ENCODE measurements at regions not wholly inside any gene's neighbourhood (a gene's known extent, or its start where the extent isn't known, plus 50 kb on each side); places are given as distances from the start of the nearest gene placed in this dataset.

DNA sequence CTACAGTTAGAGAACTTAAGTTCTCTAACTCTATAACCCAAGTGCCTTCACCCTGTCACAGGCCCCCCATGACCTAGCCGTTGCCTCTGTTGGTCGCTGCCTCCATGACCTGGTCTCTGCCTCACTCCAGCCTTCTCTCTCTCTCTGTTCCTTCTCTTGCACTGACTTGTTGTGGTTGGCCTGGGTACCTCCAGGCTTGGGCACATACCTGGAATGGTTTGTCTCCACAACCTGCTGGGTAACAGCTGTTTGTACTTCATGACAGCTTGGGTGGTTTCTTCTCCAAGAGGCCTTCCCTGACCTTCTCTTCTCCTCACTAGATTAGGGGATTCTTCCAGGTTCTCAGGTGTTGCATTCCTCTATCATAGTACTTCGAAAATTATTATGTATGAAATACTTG lies 371.6 kb upstream of the USP24 start:
- DNase-seq: no peak

DNA sequence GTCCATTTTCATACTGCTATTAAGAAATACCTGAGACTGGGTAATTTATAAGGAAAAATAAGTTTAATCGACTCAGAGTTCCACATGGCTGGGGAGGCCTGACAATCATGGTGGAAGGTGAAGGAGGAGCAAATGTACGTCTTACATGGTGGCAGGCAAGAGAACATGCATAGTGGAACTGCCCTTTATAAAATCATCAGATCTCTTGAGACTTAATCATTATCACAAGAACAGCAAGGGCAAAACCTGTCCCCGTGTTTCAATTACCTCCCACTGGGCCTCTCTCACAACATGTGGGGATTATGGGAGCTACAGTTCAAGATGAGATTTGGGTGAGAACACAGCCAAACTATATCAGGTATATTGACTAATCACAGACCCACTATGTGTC lies 370.2 kb upstream of the USP24 start:
- no peak for DNase-seq

DNA sequence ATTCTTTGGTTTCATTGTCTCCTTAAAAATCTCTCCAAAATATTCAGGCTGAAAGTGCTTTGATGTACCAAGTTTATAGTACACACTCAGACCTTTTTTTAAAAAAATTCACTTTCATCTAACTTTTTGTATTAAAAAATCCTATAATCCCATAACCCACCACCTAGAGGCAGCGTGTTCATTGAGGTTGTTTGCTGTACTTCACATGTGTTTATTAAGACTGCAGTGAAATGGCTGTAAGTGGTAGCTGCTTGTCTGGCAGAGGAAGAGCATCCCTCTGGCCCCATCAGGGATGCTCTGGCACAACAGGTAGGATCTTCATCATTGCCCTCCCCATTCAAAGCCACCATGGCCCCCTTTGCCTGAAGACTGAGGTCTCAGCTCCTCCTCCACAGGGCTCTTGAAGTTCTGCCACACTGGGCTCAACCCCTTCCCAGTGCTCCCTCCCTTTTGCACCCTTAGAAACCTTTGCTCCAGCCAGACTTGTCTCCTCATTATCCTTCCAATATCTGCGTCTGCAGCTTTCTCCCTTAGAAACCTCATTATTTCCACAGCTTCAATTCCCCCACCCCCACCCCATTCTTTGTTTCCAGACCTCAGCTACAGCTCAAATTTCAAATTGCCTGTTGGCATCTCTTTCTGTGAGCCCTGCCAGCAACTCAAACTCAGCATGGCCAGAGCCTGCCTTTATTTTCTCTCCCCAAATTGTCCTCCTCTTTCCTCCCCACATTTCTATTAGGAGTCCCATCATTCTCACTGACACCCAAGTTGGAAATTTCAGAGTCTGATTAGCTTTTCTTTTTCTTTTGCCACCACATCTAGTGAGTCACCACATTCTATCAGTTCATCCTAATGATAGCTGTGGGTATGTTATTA lies 369.6 kb upstream of the USP24 start:
- DNase-seq: no peak

DNA sequence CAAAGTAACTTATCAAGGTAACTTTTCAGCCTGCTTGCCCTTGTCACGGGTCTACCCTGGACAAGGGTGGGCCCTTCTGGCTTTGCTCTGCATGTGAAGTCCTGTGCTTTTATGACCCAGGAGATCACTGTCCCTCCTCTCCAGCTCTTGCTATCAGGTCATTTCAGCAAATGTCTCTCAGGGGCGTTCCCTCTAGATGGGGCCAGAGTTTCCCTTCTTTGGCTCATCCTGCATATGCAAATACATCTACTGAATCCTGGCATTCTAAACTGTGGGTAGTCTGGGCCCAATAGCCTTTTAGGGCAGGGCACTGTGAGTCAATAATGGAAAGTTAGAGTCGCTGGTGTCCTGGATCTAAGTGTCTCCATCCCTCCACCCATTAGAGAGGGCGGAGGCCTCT lies 366.9 kb upstream of the USP24 start:
- no peak for DNase-seq

DNA sequence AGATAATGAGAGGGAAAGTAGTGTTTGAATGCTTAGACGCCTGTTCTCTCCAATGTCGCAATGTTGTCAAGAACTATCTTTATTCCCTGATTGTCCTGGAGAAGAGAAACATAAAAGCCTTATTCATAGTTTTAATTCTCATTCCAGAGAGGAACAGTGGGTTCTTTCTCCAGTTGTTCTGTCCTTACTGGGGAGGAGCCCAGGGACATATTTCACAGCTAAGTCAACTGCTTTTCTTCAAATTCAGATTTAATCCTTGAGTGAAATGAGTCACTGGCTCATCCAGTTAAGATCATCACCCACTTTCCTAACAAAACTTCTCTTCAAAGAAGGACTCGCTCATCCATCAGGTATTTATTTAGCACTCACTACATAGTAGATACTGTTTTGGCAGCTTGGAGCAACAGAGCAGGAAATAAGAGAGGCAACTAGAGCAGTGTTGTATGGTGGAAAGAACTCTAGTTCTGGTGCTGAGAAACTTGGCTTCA lies 365.7 kb upstream of the USP24 start:
- DNase-seq: no peak

DNA sequence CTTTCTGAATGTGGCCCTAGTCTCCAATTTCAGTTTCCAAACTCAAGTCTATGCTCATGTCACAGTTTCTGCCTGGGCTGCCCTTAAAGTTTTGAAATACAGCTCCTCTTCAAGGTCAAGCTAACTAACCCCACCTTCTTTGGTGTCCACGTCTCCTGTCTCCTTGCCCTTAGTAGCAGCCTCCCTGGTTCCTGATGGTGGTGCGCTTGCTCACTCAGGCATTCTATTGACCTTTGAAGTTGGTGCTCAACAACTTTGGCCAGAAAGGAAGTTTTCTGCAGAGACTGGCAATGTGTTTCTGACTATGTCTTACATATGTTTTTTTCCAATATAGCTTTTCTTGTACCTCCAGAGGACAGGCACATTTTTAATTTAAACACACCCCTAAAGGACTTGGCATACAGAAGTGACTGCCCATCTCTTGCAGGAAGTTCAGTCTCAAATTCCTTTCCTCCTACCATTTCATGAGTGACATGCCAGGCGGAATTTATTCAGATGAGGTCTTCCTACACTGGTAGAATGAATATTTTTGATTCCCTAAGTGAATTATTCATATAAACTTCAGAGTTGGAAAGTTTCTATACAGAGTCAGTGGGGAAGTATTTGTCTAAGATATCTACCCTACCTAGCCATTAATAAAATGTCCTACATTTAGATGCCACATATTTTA lies 364.3 kb upstream of the USP24 start:
- DNase-seq: no peak

DNA sequence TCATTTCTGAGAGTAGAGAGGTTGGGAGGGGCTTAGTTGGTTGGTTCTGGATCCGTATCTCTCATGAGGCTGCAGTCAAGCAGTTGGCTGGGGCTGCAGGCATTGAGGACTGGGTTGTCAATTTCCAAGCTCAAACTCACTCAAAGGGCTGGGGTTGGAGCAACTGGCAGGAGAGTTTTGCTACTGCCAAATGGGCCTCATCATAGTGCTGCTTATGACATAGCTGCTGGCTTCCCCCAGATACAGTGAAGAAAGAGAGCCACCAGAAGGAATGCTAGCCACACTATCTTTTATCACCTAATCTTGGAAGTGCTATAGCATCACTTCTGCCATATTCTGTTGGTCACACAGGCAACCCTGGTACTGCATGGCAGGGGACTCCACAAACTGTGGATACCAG lies 363.5 kb upstream of the USP24 start:
- no peak for DNase-seq

DNA sequence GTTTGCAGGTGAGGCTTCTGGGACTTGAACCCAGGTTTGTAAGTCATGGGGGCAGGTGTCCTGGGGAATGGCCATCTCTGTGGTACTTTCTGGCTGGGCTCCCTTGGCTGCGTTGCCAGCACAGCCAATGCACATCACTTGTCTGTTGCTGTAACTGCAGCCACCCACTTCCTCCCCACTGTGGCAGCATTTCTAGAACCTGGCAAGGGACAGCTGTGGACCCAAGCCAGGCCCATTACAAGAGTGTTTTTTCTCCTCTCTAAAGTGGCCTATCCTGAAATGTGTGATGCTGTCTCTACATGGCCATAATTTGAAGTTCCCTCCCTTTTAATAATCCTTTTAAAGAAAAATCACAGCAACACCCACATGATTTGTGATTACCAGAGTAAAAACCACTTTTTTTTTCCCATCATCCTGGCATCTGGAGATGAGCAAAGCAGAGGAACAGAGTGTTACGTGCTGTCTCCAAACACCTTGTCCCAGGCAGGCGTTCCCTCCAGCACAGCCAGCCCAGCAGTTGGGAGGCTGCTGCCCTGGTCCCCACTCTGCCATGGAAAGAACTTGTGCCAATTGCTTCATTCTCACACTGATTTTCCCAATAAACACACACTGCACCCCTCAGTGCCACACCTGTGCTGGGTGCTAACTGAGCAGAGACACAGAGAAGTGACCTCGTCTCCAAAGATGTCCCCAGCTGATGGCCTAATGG lies 360.6 kb upstream of the USP24 start:
- DNase-seq: no peak

DNA sequence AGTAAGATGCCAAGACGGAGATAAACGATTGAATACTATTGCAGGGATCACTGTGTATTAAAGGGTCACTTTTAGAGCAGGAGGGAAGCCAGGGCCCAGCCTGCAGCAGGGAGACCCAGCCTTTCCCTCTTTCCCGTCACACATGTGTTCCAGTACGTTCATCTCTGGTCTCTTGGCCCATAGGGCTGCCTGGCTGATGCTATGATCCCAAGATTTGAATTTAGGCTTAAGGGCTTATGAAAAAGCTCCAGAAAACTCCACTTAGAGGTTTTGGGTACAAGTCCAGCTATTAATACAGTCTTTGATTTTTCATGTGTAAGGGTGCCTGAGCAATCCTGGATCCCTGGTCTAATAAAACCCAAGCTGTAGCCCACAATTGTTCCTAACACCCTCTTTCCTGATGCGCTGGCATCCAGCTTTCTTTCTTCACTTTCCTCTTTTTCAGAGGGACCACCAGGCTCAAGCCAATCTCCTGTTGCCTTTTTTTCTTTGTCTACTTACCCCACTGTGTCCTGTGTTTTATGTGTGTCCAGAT lies 359.6 kb upstream of the USP24 start:
- DNase-seq: no peak

DNA sequence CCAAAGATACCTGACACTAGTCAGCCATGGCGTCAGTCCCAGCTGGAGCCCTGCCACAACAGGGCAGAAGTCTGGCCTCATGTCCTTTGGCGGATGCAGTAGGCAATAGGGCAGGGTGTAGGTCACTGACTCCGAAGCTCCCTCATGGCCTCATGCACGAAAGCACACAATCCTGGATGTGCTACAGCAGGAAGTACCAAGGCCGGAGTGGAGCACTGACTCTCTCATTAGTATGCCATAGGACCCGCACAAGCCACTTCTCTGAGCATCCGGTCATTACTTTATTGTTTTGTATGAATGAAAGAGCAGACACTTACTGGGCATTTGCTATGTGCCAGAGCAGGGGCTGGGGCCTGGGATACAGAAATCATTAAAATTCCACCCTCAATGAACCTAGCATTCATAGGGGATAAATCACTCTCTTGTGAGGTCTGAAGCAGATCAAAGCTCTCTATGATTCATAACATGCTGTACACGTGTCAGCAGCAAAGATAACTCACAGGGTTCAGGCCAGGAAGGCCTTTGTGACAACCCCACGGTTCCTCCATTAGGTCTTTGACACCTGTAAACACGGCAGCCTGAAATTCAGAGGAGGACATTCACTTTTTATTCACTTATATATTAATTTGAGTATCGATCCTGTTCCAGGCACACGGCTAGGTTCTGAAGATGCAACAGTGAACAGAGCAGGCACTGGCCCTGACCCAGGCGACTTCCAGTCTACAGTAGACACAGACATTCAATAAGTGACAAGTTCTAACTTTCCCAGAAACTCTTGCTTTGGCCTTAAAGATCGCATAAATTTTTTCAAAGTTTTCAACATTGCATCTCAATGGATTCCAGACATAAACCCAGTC lies 357.9 kb upstream of the USP24 start:
- no peak for DNase-seq

DNA sequence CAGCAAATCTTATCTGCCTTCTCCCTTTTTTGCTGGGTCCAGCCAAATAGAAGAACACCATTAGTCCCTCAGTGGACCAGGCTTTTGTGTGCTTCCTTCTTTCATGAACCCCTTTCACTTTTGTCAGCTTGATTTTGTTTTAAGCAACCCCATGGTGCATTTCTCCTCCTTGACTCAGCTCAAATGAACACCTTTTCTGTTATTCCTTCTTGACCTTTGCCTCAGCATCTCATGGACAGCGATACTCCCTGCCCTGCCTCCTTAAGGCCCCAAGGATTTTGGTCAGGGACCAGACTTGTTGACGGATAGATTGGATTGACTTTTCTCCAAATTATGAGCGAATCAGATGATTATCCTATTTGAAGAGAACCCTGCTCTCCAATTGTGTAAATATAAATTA lies 356.6 kb upstream of the USP24 start:
- no peak for DNase-seq

DNA sequence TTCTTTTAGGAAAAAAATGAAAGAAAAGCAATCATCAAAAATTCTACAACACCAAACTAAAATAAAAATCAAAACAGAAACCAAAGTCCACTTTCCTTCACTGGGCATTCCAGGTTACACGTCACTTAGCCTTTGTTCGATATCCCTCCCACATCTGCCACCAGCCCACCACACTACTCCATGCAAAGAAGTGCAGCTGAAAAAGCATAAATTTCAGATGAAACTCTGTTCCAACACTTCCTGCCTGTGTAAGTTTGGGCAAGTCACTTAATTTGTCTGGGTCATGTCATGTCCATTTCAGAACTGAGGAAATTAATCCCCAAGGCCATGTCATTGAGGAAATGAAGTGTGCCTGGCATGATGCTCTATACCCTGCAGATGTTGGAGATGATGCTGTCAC lies 354.3 kb upstream of the USP24 start:
- DNase-seq: no peak

DNA sequence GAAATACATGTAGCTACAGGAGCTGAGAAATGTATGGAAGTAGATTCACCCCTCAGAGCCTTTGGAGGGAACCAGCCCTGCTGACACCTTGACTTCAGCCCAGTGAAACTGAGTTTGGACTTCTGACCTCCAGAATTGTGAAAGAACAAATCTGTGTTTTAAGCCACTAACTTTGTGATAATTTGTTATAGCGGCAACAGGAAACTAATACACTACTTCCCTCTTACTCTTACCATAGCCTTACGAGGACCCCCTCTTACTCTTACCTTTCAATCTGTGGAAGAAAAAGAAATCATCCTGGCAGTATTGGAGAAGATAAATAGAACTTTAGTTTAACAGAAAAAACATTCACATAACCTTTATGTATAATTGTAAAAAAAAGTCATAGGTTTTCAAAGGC lies 353.6 kb upstream of the USP24 start:
- DNase-seq: no peak

DNA sequence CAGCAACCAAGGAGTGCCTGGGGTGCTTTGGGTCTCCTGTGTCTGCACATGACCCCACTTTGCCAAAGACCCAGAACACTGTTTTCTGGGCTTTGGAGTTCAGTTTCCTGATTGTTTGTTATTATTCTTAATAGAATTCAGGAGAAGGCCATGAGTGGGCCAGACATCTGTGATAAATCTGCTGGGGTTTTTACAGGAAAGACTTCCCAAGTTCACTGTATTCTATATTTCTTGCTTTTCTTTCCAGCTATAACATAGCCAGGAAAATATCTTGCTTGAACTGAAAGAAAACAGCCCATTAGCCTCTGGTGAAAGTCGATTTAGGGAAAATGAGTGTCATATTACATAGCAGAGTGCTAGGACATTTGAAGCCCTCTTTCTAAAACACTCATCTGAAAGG lies 345.1 kb upstream of the USP24 start:
- no peak for DNase-seq

DNA sequence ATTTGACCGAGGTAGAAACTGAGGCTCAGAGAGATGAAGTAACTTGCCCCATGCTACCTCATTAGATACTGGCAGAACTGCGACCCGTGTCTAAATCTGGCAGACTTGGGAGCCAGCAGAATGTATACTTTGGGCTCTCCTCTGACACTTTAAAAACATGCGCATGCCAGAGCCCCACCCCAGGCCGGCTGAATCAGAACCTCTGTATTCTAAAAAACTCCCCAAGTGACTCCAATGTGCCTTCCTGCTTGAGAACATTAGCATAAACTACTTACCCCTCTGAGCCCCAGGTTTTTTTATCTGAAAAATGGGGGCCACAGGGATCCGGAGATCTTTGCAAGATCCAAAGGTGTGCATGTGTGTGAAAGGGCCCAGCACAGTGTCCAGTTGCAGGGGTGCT lies 344.7 kb upstream of the USP24 start:
- DNase-seq: no peak

DNA sequence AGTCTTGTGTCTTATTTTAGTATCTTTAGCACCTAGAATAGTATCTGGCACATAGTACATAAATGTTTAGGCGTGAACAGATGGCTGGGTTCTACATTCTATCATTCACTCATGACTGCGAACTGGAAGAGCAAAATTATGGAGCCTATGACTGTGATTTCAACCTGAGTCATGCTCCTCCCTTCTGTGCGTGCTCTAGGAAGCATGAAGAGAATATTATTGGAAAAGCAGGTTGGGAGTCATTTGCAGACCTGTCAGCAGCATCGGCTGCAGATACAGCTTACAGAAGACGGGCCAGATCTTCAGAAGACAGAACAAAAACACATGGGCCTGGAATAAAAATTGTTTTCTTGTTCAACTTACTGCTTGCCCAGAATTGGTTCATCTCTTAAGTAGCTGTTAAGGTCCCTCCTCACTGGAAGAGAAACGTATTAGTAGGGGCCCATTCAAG lies 344.0 kb upstream of the USP24 start:
- DNase-seq: no peak

DNA sequence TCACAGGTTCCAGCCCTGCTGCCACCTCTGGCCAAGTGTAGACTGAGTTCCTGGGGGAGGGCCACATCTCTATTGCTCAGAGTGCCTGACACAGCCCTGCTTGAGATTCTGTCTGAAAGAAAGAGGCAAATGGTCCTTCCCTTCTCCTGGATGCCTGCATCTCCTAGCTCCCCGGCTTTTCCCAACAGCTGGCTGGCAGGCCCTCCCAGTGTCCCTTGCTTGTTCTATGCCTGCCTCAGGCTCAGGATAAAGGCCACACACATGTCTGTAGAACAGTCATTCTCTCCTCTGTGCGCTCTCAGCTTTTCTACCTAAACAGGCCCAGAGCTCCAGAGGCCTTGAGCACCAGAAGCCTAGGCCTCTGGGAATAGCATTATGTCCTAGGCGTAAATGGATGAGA lies 343.4 kb upstream of the USP24 start:
- no peak for DNase-seq

DNA sequence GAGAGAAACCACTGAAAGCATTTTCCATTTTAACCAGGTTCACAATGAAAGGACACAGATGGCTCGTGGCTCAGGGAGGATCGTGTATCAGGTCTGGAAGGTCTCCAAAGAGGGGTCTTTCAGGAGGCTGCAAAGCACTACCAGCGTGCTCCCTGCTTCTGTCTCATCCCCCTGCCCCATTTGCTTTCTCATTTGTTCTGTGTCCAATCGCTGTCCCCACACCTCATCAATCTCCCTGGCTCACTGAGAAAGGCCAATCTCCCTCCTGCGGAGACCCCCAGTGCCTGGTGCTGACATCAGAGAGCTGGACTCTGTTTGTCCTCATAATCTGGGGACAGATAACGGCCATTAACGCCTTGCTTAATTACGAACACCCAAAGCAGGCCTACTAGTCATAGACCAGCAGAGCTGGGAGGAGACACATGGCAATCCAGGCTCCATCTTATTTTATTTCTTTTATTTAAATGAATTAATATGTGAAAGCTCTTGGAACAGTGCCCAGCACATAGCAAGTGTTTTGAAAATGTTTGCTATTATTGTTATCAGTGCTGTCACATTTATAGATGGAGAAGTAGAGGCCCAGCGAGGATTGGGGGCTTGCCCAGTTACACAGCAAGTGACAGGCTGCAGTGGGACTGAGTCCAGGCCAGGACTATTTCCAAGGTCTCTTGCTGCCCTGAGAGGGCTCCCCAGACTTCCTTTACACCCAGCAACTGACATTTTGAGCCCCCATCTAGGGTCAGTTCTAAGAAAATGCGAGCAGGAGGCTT lies 341.0 kb upstream of the USP24 start:
- DNase-seq: no peak

DNA sequence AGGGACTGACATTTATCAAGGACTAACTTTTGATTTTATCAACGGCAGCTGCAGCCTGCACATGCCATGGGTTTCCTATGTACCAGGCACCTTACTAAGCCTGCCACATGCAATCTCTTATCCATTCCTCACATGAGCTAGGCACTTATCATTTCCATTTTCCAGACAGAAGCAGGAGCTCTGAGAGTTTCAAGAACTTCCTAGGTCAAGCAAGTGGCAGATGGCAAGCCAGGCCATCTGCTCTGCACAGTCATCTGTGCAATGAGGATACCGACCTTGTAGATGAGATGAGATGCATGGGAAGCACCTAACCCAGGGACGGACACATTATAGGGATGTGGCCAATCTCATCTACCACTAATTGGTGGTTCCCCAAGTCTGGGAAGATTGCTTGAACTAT lies 339.4 kb upstream of the USP24 start:
- DNase-seq: no peak

DNA sequence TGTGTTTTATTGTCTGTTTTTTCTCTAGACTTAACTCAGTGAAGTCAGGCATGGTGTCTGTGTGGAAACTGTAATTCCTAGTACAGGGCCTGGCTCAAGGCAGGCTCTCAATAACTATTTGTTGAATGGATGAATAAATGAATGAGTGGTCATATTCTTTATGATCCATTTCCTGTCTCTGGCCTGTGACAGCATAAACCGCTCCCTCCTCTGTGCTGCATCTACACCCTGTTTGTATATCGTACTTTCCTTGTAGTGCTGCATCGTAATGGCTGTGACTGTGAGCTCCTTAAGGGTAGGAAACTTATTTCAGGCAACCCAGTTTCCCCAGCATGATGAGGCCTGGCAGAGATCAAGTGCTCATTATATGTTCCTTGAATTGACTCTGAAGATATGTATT lies 337.5 kb upstream of the USP24 start:
- DNase-seq: no peak

DNA sequence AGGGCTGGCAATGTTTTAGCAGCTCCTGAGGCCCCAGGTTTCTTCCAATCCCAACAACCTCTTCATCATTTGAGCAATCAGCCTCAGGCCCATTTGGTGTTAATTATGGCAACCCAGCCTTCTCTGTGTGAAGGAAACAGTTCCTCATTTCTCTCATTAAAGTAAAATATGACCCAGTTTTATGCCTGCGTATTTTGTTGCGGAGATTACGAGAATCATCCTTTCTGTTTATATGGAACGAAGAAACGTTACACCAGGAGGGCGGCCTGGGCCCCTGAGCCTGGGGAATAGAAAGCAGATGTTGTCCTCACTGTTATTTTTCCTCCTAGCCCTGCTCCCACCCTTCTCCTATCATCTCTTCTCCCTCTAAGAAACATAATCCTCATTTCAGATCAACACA lies 332.2 kb upstream of the USP24 start:
- DNase-seq: no peak

DNA sequence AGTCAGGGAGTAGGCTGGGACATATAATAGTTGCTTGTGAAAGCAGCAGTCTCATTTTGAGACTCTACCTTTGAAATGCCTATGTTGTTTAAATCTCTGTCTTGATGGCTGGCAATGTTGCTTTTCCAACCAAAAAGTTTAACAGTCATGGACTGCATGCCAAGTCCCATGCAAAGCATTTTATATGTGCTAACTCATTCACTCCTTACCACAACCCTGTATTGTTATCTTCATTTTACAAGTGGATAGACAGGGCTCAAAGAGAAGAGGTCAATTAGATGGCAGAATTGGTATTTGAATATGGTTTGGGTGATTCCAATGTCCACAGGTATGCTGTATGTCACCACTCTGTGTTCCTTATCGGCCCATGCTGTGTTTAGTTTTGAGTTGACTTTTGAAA lies 331.4 kb upstream of the USP24 start:
- DNase-seq: no peak

All from activated CD4-positive, alpha-beta T cell treated with anti-CD3 and anti-CD28 coated beads, Interleukin-2, amount 50 U/mL, for 4 hours (primary cell).